MM.1S (cell line): ENCODE measurements at regions not wholly inside any gene's neighbourhood (a gene's known extent, or its start where the extent isn't known, plus 50 kb on each side); places are given as distances from the start of the nearest gene placed in this dataset.
"Not testable (repeated sequence)": the region's sequence is repeated elsewhere in the genome, so short reads cannot be mapped to it uniquely, and the experiment has no call there.

Experiments used
- DNase-seq: peaks from one replicate; pipeline ENCODE4 v3.0.0-alpha.2; 2015
- H2AFZ ChIP-seq: fragments of 300-600 bp; sonication (generic); 2 replicates; pipeline ENCODE4 v1.6.0; 2016; ENCODE audit warnings: antibody characterized with exemption, low read length
- H3F3A ChIP-seq: fragments of 300-600 bp; sonication (generic); 2 replicates; pipeline ENCODE4 v1.6.1; 2016; ENCODE audit warnings: mild to moderate bottlenecking, antibody characterized with exemption, low read length, moderate library complexity, mixed read lengths; ENCODE audit not compliant: insufficient read depth
- H3K27ac ChIP-seq: fragments of 300-600 bp; sonication (generic); 2 replicates; pipeline ENCODE4 v1.5.1; 2016; ENCODE audit warnings: mild to moderate bottlenecking, low read length
- H3K27me3 ChIP-seq: fragments of 300-600 bp; sonication (generic); replicated peaks from 2 replicates; pipeline ENCODE4 v1.6.0; 2016; ENCODE audit warnings: low read length; ENCODE audit not compliant: insufficient read depth
- H3K36me3 ChIP-seq: fragments of 300-600 bp; sonication (generic); replicated peaks from 2 replicates; pipeline ENCODE4 v1.6.1; 2016; ENCODE audit warnings: mild to moderate bottlenecking, low read length, mixed read lengths; ENCODE audit not compliant: insufficient read depth
- H3K4me1 ChIP-seq: fragments of 300-600 bp; sonication (generic); 2 replicates; pipeline ENCODE4 v1.6.1; 2016; ENCODE audit warnings: low read length, mixed read lengths
- H3K4me2 ChIP-seq: fragments of 300-600 bp; sonication (generic); 2 replicates; pipeline ENCODE4 v1.6.0; 2016; ENCODE audit warnings: low read depth, low read length
- H3K4me3 ChIP-seq: fragments of 300-600 bp; sonication (generic); 2 replicates; pipeline ENCODE4 v1.5.1; 2016; ENCODE audit warnings: low read length, mixed read lengths
- H3K79me2 ChIP-seq: fragments of 300-600 bp; sonication (generic); 2 replicates; pipeline ENCODE4 v1.6.1; 2016; ENCODE audit warnings: mixed run types, low read length, mixed read lengths
- H3K9ac ChIP-seq: fragments of 300-600 bp; sonication (generic); 2 replicates; pipeline ENCODE4 v1.6.1; 2016; ENCODE audit warnings: low read length, mixed read lengths
- H3K9me2 ChIP-seq: fragments of 300-600 bp; sonication (generic); replicated peaks from 2 replicates; pipeline ENCODE4 v1.6.1; 2016; ENCODE audit warnings: mild to moderate bottlenecking, low read length, mixed read lengths; ENCODE audit not compliant: insufficient read depth
- H3K9me3 ChIP-seq: fragments of 300-600 bp; sonication (generic); replicated peaks from 2 replicates; pipeline ENCODE4 v1.6.1; 2016; ENCODE audit warnings: mild to moderate bottlenecking, low read length, mixed read lengths; ENCODE audit not compliant: insufficient read depth
- H4K20me1 ChIP-seq: fragments of 300-600 bp; sonication (generic); 2 replicates; pipeline ENCODE4 v1.6.1; 2016; ENCODE audit warnings: mild to moderate bottlenecking, low read length, moderate library complexity, mixed read lengths; ENCODE audit not compliant: insufficient read depth
- EZH2 ChIP-seq: fragments of 300-600 bp; sonication (generic); optimal IDR thresholded peaks from 2 replicates; pipeline ENCODE3; 2017; ENCODE audit warnings: low read depth, mild to moderate bottlenecking, antibody characterized with exemption, low read length, mixed read lengths
- EZH2phosphoT487 ChIP-seq: fragments of 300-600 bp; sonication (generic); IDR thresholded peaks from 2 replicates; pipeline ENCODE4 v1.6.1; 2018; ENCODE audit warnings: antibody characterized with exemption, low read length
- TF ChIP-seq, protein P1 (sequence below): fragments of 300-600 bp; sonication (generic); IDR thresholded peaks from 2 replicates; pipeline ENCODE4 v1.5.1; 2016; ENCODE audit warnings: antibody characterized with exemption, low read length, mixed read lengths

DNA sequence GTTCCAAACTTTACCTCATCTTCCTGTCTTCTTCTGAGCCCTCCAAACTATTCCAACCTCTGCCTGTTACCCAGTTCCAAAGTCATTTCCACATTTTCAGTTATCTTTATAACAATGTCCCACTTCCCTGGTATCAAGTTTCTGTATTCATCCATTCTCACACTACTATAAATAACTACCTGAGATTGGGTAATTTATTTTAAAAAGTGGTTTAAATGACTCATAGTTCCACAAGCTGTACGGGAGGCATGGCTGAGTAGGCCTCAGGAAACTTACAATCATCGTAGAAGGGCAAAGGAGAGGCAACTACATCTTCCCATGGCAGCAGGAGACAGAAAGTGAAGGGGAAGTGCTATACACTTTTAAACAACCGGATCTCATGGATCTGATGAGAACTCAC, 428.5 kb upstream of the RGS18 start:
- Histone ChIP-seq H3K4me1 (no peaks in the 10 kb centered on the region), H3K4me2 (no peak overlapping the region), H3K9me3 (no peaks in the 10 kb centered on the region), H3K27ac (no peak overlapping the region), H3F3A (no peaks in the 10 kb centered on the region), H3K79me2 (no peaks in the 10 kb centered on the region), H3K27me3 (no peaks in the 10 kb centered on the region), H2AFZ (no peak overlapping the region), H3K36me3 (no peaks in the 10 kb centered on the region), H3K9me2 (no peaks in the 10 kb centered on the region), H3K9ac (no peak overlapping the region), H4K20me1 (no peaks in the 10 kb centered on the region), H3K4me3 (no peak overlapping the region)
- no peak for DNase-seq
- TF ChIP-seq EZH2 (no peak), EZH2phosphoT487 (no peak)
- TF ChIP-seq, protein P1, sequence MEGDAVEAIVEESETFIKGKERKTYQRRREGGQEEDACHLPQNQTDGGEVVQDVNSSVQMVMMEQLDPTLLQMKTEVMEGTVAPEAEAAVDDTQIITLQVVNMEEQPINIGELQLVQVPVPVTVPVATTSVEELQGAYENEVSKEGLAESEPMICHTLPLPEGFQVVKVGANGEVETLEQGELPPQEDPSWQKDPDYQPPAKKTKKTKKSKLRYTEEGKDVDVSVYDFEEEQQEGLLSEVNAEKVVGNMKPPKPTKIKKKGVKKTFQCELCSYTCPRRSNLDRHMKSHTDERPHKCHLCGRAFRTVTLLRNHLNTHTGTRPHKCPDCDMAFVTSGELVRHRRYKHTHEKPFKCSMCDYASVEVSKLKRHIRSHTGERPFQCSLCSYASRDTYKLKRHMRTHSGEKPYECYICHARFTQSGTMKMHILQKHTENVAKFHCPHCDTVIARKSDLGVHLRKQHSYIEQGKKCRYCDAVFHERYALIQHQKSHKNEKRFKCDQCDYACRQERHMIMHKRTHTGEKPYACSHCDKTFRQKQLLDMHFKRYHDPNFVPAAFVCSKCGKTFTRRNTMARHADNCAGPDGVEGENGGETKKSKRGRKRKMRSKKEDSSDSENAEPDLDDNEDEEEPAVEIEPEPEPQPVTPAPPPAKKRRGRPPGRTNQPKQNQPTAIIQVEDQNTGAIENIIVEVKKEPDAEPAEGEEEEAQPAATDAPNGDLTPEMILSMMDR = no peak

DNA sequence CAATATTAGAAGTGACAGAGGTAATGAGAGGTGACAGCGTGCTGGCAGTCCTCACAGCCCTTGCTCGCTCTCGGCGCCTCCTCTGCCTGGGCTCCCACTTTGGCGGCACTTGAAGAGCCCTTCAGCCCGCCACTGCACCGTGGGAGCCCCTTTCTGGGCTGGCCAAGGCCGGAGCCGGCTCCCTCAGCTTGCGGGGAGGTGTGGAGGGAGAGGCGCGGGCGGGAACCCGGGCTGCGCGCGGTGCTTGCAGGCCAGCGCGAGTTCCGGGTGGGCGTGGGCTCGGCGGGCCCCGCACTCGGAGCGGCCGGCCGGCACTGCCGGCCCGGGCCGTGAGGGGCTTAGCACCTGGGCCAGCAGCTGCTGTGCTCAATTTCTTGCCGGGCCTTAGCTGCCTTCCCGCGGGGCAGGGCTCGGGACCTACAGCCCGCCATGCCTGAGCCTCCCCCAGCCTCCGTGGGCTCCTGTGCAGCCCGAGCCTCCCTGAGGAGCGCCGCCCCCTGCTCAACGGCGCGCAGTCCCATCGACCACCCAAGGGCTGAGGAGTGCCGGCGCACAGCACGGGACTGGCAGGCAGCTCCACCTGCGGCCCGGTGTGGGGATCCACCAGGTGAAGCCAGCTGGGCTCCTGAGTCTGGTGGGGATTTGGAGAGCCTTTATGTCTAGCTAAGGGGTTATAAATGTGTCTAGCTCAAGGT, 426.5 kb upstream of the RGS18 start:
- not testable (repeated sequence) for H3K27me3 ChIP-seq, H2AFZ ChIP-seq, H3K4me1 ChIP-seq, DNase-seq, H3K9me2 ChIP-seq, H3K9me3 ChIP-seq, H3K4me3 ChIP-seq, H3K79me2 ChIP-seq, H3K27ac ChIP-seq, H3K9ac ChIP-seq, H3K36me3 ChIP-seq, H3K4me2 ChIP-seq, H3F3A ChIP-seq, H4K20me1 ChIP-seq

DNA sequence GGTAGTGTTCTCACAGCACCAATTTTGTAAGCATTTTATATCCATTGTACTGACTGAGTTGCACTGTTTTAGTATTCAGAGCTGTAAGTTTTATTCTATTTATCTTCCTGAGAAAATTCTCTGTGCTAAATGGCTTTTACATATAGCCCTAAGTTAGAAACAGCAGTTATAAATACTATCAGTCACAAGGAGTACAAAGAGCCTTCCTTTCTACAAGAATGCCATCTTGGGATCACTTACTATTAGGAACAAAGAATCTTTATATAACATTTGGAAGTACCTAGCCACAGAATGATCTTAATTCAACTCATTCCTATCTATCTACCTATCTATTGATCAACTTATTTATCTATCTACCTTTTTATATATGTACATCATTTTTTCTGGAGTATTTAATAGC, 423.9 kb upstream of the RGS18 start:
- DNase-seq = no peak
- Histone ChIP-seq H3K4me1 (no peaks in the 10 kb centered on the region), H3K9me3 (no peaks in the 10 kb centered on the region), H3K27me3 (no peaks in the 10 kb centered on the region), H3K9me2 (no peaks in the 10 kb centered on the region), H4K20me1 (no peaks in the 10 kb centered on the region), H3K36me3 (no peaks in the 10 kb centered on the region), H3K4me2 (no peak overlapping the region), H2AFZ (no peak overlapping the region), H3F3A (no peaks in the 10 kb centered on the region), H3K79me2 (no peaks in the 10 kb centered on the region), H3K4me3 (no peak overlapping the region), H3K27ac (no peak overlapping the region), H3K9ac (no peak overlapping the region)
- TF ChIP-seq EZH2 = no peak
- no peak for TF ChIP-seq EZH2phosphoT487
- TF ChIP-seq, protein P1 = no peak

DNA sequence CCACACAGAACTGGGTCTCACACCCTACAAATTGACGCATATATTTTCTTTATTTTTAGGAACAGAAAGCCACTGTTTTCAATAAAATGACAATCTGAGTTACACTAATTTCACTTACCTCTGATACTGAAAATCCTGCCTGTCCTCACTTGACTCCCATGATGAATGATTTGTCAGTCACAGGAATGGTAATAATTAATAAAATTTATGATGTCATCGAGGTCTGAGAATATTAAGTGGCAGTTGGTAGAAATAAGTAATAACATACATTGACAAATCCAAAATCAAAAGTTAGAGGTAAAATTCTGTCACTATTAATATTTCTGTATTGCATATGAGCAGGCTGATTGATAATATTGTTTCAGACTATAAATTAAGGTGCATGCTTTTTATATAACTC, 418.7 kb upstream of the RGS18 start:
- H3K27ac ChIP-seq = no peak overlapping the region
- DNase-seq = no peak
- no peak overlapping the region for H2AFZ ChIP-seq
- no peaks in the 10 kb centered on the region for H3K27me3 ChIP-seq
- H3K9me3 ChIP-seq = no peaks in the 10 kb centered on the region
- no peak overlapping the region for H3K9ac ChIP-seq
- H3K9me2 ChIP-seq = no peaks in the 10 kb centered on the region
- no peak overlapping the region for H3K4me3 ChIP-seq
- no peak overlapping the region for H3K4me2 ChIP-seq
- H4K20me1 ChIP-seq = no peaks in the 10 kb centered on the region
- TF ChIP-seq EZH2 (no peak), EZH2phosphoT487 (no peak)
- TF ChIP-seq, protein P1 = no peak
- no peaks in the 10 kb centered on the region for H3F3A ChIP-seq
- H3K79me2 ChIP-seq = no peaks in the 10 kb centered on the region
- H3K36me3 ChIP-seq = no peaks in the 10 kb centered on the region
- no peaks in the 10 kb centered on the region for H3K4me1 ChIP-seq
